MM.1S (cell line): ENCODE measurements at regions not wholly inside any gene's neighbourhood (a gene's known extent, or its start where the extent isn't known, plus 50 kb on each side); places are given as distances from the start of the nearest gene placed in this dataset.

Experiments used
- DNase-seq: peaks from one replicate; pipeline ENCODE4 v3.0.0-alpha.2; 2015
- H2AFZ ChIP-seq: fragments of 300-600 bp; sonication (generic); 2 replicates; pipeline ENCODE4 v1.6.0; 2016; ENCODE audit warnings: antibody characterized with exemption, low read length
- H3F3A ChIP-seq: fragments of 300-600 bp; sonication (generic); 2 replicates; pipeline ENCODE4 v1.6.1; 2016; ENCODE audit warnings: mild to moderate bottlenecking, antibody characterized with exemption, low read length, moderate library complexity, mixed read lengths; ENCODE audit not compliant: insufficient read depth
- H3K27ac ChIP-seq: fragments of 300-600 bp; sonication (generic); 2 replicates; pipeline ENCODE4 v1.5.1; 2016; ENCODE audit warnings: mild to moderate bottlenecking, low read length
- H3K27me3 ChIP-seq: fragments of 300-600 bp; sonication (generic); replicated peaks from 2 replicates; pipeline ENCODE4 v1.6.0; 2016; ENCODE audit warnings: low read length; ENCODE audit not compliant: insufficient read depth
- H3K36me3 ChIP-seq: fragments of 300-600 bp; sonication (generic); replicated peaks from 2 replicates; pipeline ENCODE4 v1.6.1; 2016; ENCODE audit warnings: mild to moderate bottlenecking, low read length, mixed read lengths; ENCODE audit not compliant: insufficient read depth
- H3K4me1 ChIP-seq: fragments of 300-600 bp; sonication (generic); 2 replicates; pipeline ENCODE4 v1.6.1; 2016; ENCODE audit warnings: low read length, mixed read lengths
- H3K4me2 ChIP-seq: fragments of 300-600 bp; sonication (generic); 2 replicates; pipeline ENCODE4 v1.6.0; 2016; ENCODE audit warnings: low read depth, low read length
- H3K4me3 ChIP-seq: fragments of 300-600 bp; sonication (generic); 2 replicates; pipeline ENCODE4 v1.5.1; 2016; ENCODE audit warnings: low read length, mixed read lengths
- H3K79me2 ChIP-seq: fragments of 300-600 bp; sonication (generic); 2 replicates; pipeline ENCODE4 v1.6.1; 2016; ENCODE audit warnings: mixed run types, low read length, mixed read lengths
- H3K9ac ChIP-seq: fragments of 300-600 bp; sonication (generic); 2 replicates; pipeline ENCODE4 v1.6.1; 2016; ENCODE audit warnings: low read length, mixed read lengths
- H3K9me2 ChIP-seq: fragments of 300-600 bp; sonication (generic); replicated peaks from 2 replicates; pipeline ENCODE4 v1.6.1; 2016; ENCODE audit warnings: mild to moderate bottlenecking, low read length, mixed read lengths; ENCODE audit not compliant: insufficient read depth
- H3K9me3 ChIP-seq: fragments of 300-600 bp; sonication (generic); replicated peaks from 2 replicates; pipeline ENCODE4 v1.6.1; 2016; ENCODE audit warnings: mild to moderate bottlenecking, low read length, mixed read lengths; ENCODE audit not compliant: insufficient read depth
- H4K20me1 ChIP-seq: fragments of 300-600 bp; sonication (generic); 2 replicates; pipeline ENCODE4 v1.6.1; 2016; ENCODE audit warnings: mild to moderate bottlenecking, low read length, moderate library complexity, mixed read lengths; ENCODE audit not compliant: insufficient read depth
- CTCF ChIP-seq: fragments of 300-600 bp; sonication (generic); IDR thresholded peaks from 2 replicates; pipeline ENCODE4 v1.5.1; 2016; ENCODE audit warnings: antibody characterized with exemption, low read length, mixed read lengths
- EZH2 ChIP-seq: fragments of 300-600 bp; sonication (generic); optimal IDR thresholded peaks from 2 replicates; pipeline ENCODE3; 2017; ENCODE audit warnings: low read depth, mild to moderate bottlenecking, antibody characterized with exemption, low read length, mixed read lengths
- EZH2phosphoT487 ChIP-seq: fragments of 300-600 bp; sonication (generic); IDR thresholded peaks from 2 replicates; pipeline ENCODE4 v1.6.1; 2018; ENCODE audit warnings: antibody characterized with exemption, low read length

GRCh38 chr1:56017336-56017735, 562.0 kb downstream of the PLPP3 start:
- H3K9me2 ChIP-seq = no peaks in the 10 kb centered on the region
- no peak overlapping the region for H3K9ac ChIP-seq
- H2AFZ ChIP-seq = no peak overlapping the region
- H3K9me3 ChIP-seq = no peaks in the 10 kb centered on the region
- no peak for TF ChIP-seq CTCF
- no peak for TF ChIP-seq EZH2
- TF ChIP-seq EZH2phosphoT487 = no peak
- no peaks in the 10 kb centered on the region for H3F3A ChIP-seq
- no peak for DNase-seq
- H3K4me1 ChIP-seq = no peaks in the 10 kb centered on the region
- no peaks in the 10 kb centered on the region for H3K36me3 ChIP-seq
- H3K4me2 ChIP-seq = no peak overlapping the region
- no peaks in the 10 kb centered on the region for H3K79me2 ChIP-seq
- no peak overlapping the region for H3K4me3 ChIP-seq
- no peaks in the 10 kb centered on the region for H3K27me3 ChIP-seq
- no peak overlapping the region for H3K27ac ChIP-seq
- H4K20me1 ChIP-seq = no peaks in the 10 kb centered on the region

- TF ChIP-seq EZH2phosphoT487 (no peak), EZH2 (no peak), CTCF (no peak)
- H3K9me3 ChIP-seq = no peaks in the 10 kb centered on the region
Measured at GRCh38 chr1:56003846-56004245, 575.5 kb downstream of the PLPP3 start.

GRCh38 chr1:56002231-56002630, 577.1 kb downstream of the PLPP3 start:
- Histone ChIP-seq H3K79me2 (no peaks in the 10 kb centered on the region), H3K9me2 (no peaks in the 10 kb centered on the region), H3K4me2 (no peak overlapping the region), H3K4me3 (no peak overlapping the region), H3K9ac (no peak overlapping the region), H4K20me1 (no peaks in the 10 kb centered on the region), H3K27me3 (no peaks in the 10 kb centered on the region), H3F3A (no peaks in the 10 kb centered on the region), H3K9me3 (no peaks in the 10 kb centered on the region), H3K27ac (no peak overlapping the region), H2AFZ (no peak overlapping the region), H3K4me1 (no peaks in the 10 kb centered on the region), H3K36me3 (no peaks in the 10 kb centered on the region)
- TF ChIP-seq EZH2 = no peak
- TF ChIP-seq CTCF = no peak
- no peak for TF ChIP-seq EZH2phosphoT487
- DNase-seq = no peak

More at GRCh38 chr1:56003846-56004245, 575.5 kb downstream of the PLPP3 start:
- no peak overlapping the region for H3K4me2 ChIP-seq
- no peaks in the 10 kb centered on the region for H3F3A ChIP-seq
- H3K79me2 ChIP-seq = no peaks in the 10 kb centered on the region
- H3K36me3 ChIP-seq = no peaks in the 10 kb centered on the region
- no peak overlapping the region for H3K4me3 ChIP-seq
- DNase-seq = no peak
- no peak overlapping the region for H3K9ac ChIP-seq
- no peaks in the 10 kb centered on the region for H3K27me3 ChIP-seq
- H3K4me1 ChIP-seq = no peaks in the 10 kb centered on the region
- no peak overlapping the region for H3K27ac ChIP-seq
- H3K9me2 ChIP-seq = no peaks in the 10 kb centered on the region
- no peaks in the 10 kb centered on the region for H4K20me1 ChIP-seq
- no peak overlapping the region for H2AFZ ChIP-seq
